Mesodermal cell (in vitro differentiated cells): ENCODE measurements at regions not wholly inside any gene's neighbourhood (a gene's known extent, or its start where the extent isn't known, plus 50 kb on each side); places are given as distances from the start of the nearest gene placed in this dataset.

Experiments
- H3K27ac ChIP-seq: 2 replicates; pipeline ENCODE4 v1.7.0; 2013; ENCODE audit warnings: mild to moderate bottlenecking, low read depth, low read length, moderate library complexity; ENCODE audit not compliant: severe bottlenecking
- H3K36me3 ChIP-seq: 2 replicates; pipeline ENCODE4 v1.7.1; 2013; ENCODE audit warnings: mild to moderate bottlenecking, low read length, moderate library complexity; ENCODE audit not compliant: control insufficient read depth, insufficient read depth
- H3K4me1 ChIP-seq: one replicate; pipeline ENCODE4 v1.7.1; 2013; ENCODE audit warnings: mild to moderate bottlenecking, low read length; ENCODE audit not compliant: insufficient read depth, control insufficient read depth, poor library complexity, severe bottlenecking
- H3K4me3 ChIP-seq: 2 replicates; pipeline ENCODE4 v1.7.0; 2013; ENCODE audit warnings: low read length, control low read depth, mild to moderate bottlenecking; ENCODE audit not compliant: insufficient read depth, poor library complexity, severe bottlenecking; ENCODE audit errors: extremely low read depth
- H3K9me3 ChIP-seq: 2 replicates; pipeline ENCODE4 v1.7.1; 2013; ENCODE audit warnings: mild to moderate bottlenecking, low read length, moderate library complexity; ENCODE audit not compliant: control insufficient read depth
- WGBS, 2 experiments: methylation state at CpG; one replicate each; pipeline ENCODE4 v1.1.5; 2013; ENCODE audit warnings: missing lambda C conversion rate in 2 of 2; ENCODE audit not compliant: insufficient coverage in 2 of 2; 5-methylcytosine and 5-hydroxymethylcytosine counted together

DNA sequence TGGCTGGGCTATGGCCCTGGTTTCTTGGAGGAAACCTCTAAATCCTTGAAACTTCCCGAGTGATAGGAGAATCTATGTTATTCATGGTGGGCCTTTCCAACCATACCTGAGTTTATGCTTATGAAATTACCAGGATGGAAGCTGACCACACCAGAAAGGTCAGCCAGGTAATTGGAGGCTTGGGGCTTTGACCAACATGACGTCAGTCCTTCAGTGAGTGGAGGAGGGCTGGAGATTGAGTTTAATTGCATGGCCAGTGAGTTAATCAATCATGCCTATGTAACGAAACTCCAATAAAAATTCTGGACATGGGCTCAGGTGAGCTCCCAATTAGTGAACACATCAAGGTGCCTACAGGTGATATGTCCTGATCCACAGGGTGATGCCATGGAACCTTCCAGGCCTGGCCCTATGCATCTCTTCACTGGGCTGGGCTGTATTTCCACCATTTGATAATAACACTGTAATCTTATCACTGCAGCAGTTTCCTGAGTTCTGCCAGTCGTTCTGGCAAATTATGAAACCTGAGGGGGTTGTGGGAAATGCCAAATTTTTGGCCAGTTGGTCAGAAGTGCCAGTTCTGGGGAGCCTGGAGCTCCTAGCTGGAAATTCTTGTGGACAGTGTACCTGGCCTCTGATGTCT lies 106.5 kb downstream of the CDH26 start:
- peaks cover 8% of the 10 kb centered on the region for H3K4me1 ChIP-seq
- H3K4me3 ChIP-seq, result no peak overlapping the region
- 87 to 94% methylated on average over 3 of the region's 4 CpGs for WGBS, 2 experiments

DNA sequence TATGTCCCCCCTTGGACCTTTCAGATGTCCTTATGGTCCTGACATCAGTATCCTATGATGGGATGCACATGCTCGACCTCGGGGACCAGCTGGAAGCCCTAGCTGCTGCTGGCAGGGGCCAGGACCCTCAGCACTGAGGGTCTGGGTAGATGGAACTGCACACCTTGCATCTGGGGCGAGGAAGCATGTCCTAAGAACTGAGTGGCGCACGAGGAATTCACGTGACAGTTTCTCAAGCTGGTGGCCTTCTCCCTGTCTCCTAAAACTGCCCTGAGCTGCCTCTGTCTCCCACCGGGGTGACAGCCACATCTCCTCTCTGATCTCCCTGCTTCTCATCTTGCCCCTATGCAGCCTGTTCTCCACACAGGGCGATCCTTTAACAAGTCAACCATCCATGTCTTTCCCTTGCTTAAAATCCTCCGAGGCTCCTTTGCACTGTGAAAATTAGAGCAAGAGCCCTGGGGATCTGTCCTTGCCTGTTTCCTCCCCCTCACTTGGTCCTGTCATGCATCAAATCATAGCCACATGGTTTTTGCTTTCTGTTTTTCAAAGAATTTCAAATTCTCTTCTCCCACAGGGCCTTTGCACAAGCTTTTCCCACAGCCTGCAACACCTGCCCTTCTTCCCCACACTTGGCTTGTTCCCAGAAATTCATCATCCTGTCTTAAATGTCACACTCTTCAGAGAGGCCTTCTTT lies 107.7 kb downstream of the CDH26 start:
- no peaks in the 10 kb centered on the region for H3K9me3 ChIP-seq
- 86 to 90% methylated on average over 8 to 9 of the region's 9 CpGs for WGBS, 2 experiments
- H3K27ac ChIP-seq, result no peak overlapping the region
- H3K36me3 ChIP-seq, result no peaks in the 10 kb centered on the region
- H3K4me1 ChIP-seq, result peaks cover 8% of the 10 kb centered on the region
- H3K4me3 ChIP-seq, result no peak overlapping the region

More for the DNA sequence above, 106.5 kb downstream of the CDH26 start:
- Histone ChIP-seq H3K9me3 (no peaks in the 10 kb centered on the region), H3K36me3 (no peaks in the 10 kb centered on the region), H3K27ac (no peak overlapping the region)

- H3K27ac ChIP-seq, result no peak overlapping the region
- no peaks in the 10 kb centered on the region for H3K9me3 ChIP-seq
- 89 to 100% methylated on average over 5 to 6 of the region's 7 CpGs for WGBS, 2 experiments
- no peaks in the 10 kb centered on the region for H3K36me3 ChIP-seq
- peaks cover 8% of the 10 kb centered on the region for H3K4me1 ChIP-seq
- H3K4me3 ChIP-seq, result no peak overlapping the region
These were observed 108.2 kb downstream of the CDH26 start for GRCh38 chr20:60066438-60066823.

DNA sequence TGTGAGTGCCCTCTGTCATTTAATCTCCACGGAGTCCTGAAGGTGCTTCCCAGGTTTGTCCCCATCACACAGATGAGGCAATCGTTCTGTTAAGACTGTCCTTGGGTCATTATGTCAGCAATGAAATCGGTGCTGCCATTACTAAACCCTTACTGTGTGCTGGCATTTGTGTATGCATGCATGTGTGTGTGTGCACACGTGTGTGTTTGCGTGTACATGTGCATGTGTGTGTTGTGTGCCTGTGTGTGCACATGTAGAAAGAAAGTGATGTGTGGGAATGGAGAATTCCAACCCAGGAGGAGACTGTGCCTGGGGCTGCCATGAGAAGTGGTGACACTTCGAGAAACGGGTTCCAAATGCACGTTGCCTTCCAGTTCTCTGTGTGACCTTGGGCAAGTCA lies 110.3 kb downstream of the CDH26 start:
- no peaks in the 10 kb centered on the region for H3K36me3 ChIP-seq
- no peak overlapping the region for H3K27ac ChIP-seq
- WGBS, 2 experiments, result 86 to 96% methylated on average over 4 to 5 of the region's 8 CpGs
- peaks cover 3% of the 10 kb centered on the region for H3K9me3 ChIP-seq
- H3K4me3 ChIP-seq, result no peak overlapping the region
- H3K4me1 ChIP-seq, result no peaks in the 10 kb centered on the region

DNA sequence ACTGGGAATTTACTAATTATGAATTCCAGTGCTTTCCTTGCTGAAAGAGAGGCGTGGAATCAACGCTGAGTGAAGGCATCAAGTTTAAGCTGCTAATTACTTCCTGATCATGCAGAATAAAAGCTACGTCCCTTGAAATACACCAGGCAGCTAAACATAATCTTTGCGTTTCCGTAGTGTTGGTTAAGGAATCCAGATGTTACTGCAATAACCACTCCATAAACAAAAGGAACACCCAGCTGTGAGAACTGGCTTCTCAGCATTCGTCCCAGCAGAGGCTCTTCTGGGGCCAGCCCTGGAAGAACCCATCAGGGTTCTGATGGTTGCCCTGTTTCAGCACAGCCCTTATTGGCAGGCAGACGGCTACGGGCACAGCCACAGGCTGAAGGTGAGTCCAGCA lies 111.4 kb downstream of the CDH26 start:
- 74 to 79% methylated on average over 6 of the region's 8 CpGs for WGBS, 2 experiments
- H3K4me1 ChIP-seq, result no peaks in the 10 kb centered on the region
- peaks cover 3% of the 10 kb centered on the region for H3K9me3 ChIP-seq
- no peak overlapping the region for H3K27ac ChIP-seq
- H3K4me3 ChIP-seq, result no peak overlapping the region
- no peaks in the 10 kb centered on the region for H3K36me3 ChIP-seq

DNA sequence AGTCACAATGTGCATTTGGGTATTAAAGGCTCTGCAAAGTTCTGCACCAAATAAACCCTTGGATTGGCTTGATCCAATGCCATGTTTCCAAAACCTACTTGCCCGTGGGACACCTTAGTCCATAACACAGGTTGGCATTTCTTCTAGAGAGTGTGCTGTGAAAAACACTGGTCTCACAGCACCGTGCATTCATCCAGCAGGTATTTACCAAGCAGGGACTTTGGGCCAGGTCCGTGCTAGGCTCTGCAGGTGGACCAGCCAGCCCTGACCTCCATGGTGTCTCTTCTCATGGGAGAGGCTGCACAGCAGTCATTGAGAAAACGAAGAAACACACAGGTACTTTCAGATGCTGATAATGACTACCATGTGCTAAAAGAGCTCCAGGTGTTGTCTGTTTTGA lies 112.6 kb downstream of the CDH26 start:
- 78 to 80% methylated on average over 3 to 4 of the region's 4 CpGs for WGBS, 2 experiments
- Histone ChIP-seq H3K4me3 (no peak overlapping the region), H3K4me1 (no peaks in the 10 kb centered on the region), H3K36me3 (no peaks in the 10 kb centered on the region), H3K27ac (no peak overlapping the region), H3K9me3 (peaks cover 3% of the 10 kb centered on the region)

DNA sequence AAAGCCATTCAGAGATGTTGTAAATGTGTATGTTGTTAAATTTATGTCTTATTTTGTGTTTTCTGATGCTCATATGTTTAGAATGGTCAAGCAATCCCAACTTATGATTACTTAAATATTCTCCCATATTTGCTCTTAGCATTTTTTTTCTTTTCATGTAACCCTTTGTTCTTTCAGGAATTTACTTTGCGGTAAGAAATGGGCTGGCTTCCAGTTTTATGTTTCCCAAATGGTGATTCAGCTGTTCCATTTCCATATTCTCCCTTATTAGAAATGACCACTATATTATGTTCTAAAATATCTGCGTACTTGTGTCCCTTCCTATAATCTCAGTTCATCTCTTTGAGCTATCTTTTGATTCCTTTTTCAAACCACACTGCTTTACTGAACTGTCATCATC lies 113.7 kb downstream of the CDH26 start:
- H3K9me3 ChIP-seq, result peaks cover 3% of the 10 kb centered on the region
- H3K36me3 ChIP-seq, result no peaks in the 10 kb centered on the region
- no peaks in the 10 kb centered on the region for H3K4me1 ChIP-seq
- 100% methylated on average over 2 of the region's 2 CpGs; no CpG with 5 or more reads in 1 of the 2 experiments for WGBS, 2 experiments
- no peak overlapping the region for H3K27ac ChIP-seq
- H3K4me3 ChIP-seq, result no peak overlapping the region

DNA sequence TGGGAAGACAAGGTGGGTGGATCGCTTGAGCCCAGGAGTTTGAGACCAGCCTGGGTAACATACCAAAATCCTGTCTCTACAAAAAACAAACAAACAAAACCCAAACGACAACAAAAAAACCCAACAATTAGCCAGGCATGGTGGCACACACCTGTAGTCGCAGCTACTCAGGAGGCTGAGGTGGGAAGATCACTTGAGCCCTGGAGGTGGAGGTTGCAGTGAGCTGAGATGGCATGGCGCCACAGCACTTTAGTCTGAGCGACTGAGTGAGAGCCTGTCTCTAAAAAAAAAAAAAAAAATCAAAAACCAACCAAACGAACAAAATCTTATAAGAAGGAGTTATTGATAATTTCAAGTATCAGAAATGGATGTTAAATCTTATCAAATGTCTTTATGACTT lies 114.9 kb downstream of the CDH26 start:
- Histone ChIP-seq H3K4me1 (peaks cover 2% of the 10 kb centered on the region), H3K9me3 (peaks cover 3% of the 10 kb centered on the region), H3K36me3 (no peaks in the 10 kb centered on the region), H3K27ac (no peak overlapping the region), H3K4me3 (no peak overlapping the region)
- 100% methylated on average over 2 of the region's 6 CpGs; no CpG with 5 or more reads in 1 of the 2 experiments for WGBS, 2 experiments

DNA sequence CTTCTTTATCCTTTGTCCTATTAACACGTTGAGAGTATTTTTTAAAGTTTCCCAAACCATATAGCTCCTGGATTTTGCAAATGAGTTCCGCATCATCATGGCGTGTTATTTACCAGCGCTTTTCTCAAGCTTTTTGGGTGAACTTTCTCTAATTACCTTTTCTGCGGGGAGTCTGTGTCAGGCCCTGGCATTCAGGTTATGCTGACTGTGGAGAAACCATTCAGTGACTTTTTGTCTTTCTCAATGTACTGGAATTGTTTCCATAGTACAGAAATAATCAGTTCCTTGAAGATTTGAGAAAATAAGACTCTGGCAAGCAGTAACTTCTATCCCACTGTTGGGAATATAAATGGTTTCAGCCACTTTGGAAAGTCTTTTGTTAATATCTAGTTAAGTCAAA lies 115.3 kb downstream of the CDH26 start:
- Histone ChIP-seq H3K4me1 (peaks cover 4% of the 10 kb centered on the region), H3K9me3 (peaks cover 3% of the 10 kb centered on the region), H3K36me3 (no peaks in the 10 kb centered on the region), H3K4me3 (no peak overlapping the region), H3K27ac (no peak overlapping the region)
- 83% methylated on average over 5 of the region's 5 CpGs; no CpG with 5 or more reads in 1 of the 2 experiments for WGBS, 2 experiments

DNA sequence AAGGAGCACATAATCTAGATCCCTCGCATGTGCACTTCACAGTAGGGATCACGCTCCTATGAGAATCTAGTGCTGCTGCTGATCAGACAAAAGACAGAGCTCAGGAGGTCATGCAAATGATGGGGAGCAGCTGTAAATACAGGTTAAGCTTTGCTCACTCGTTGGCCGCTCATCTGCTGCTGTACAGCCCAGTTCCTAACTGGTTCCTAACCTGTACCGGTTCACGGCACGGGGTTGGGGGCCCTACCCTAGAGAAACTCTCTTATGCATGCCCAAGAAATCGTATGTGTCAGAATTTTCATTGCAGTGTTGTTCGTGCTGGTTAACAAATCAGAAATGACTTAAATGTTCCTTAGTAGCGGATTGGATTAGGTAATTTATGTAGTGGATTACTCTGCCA lies 116.1 kb downstream of the CDH26 start:
- no peak overlapping the region for H3K27ac ChIP-seq
- H3K4me1 ChIP-seq, result peaks cover 4% of the 10 kb centered on the region
- H3K36me3 ChIP-seq, result no peaks in the 10 kb centered on the region
- 89 to 90% methylated on average over 10 of the region's 10 CpGs for WGBS, 2 experiments
- H3K9me3 ChIP-seq, result peaks cover 3% of the 10 kb centered on the region
- H3K4me3 ChIP-seq, result no peak overlapping the region
